ENCODE measurements at regions not wholly inside any gene's neighbourhood (a gene's known extent, or its start where the extent isn't known, plus 50 kb on each side); places are given as distances from the start of the nearest gene placed in this dataset.
"Not testable (repeated sequence)": the region's sequence is repeated elsewhere in the genome, so short reads cannot be mapped to it uniquely, and the experiment has no call there.

DNA sequence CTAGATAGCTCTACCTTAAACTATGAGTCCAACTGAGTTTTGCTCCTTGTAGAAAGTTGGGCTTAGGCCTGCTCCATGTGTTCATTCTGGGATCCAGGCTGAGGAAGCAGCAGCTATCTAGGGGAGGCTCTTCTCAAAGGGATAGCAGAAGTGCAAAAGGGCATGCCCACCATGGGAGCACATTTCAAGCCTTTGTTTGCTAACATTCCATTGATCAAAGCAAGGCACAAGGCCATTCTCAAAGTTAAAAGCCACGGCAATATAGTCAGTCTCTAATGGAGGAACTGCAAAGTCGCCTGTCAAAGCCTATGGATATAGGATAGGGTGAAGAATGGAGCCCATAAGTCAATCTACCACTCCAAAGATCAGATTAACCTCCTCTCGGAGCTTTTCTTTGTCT is 488.1 kb upstream of the ARX start:
- Mint-ChIP-seq H3K36me3 (no peaks in the 10 kb centered on the region), H3K27ac (no peak overlapping the region), H3K9me3 (peaks cover 0 to 5% (median 2%) of the 10 kb centered on the region in 6 donors), H3K27me3 (ENCODE audit: low read depth in 3 of 3) (no peaks in the 10 kb centered on the region), H3K4me3 (no peak overlapping the region), H3K4me1 (no peaks in the 10 kb centered on the region)
- DNase-seq, result no peak

DNA sequence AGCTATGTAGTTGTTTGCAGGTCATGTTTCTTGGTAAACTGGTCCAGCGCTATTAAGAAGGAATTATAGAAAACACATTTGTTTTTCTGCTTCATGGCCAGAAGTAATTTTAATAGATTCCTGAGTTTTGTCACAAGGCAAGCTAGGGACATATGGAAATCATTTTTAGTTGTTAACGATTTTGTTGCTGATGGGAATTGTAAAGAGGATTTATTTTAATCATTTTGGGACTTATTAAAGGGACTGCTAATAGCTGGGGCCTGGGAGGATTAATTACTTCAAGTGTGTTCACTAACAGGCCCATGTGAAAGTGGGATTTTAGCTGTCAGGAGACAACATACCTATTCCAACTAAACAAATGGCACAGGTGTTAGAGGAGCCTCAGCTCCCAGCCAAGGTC is 492.0 kb upstream of the ARX start:
- no peaks in the 10 kb centered on the region for H3K27me3 Mint-ChIP-seq (ENCODE audit: low read depth in 3 of 3)
- no peak overlapping the region for H3K4me3 Mint-ChIP-seq
- H3K27ac Mint-ChIP-seq, result no peak overlapping the region
- no peak for DNase-seq
- H3K9me3 Mint-ChIP-seq, result peaks cover 0 to 9% (median 2%) of the 10 kb centered on the region in 6 donors
- H3K36me3 Mint-ChIP-seq, result peaks cover 0 to 3% (median 0%) of the 10 kb centered on the region in 3 donors
- no peaks in the 10 kb centered on the region for H3K4me1 Mint-ChIP-seq

DNA sequence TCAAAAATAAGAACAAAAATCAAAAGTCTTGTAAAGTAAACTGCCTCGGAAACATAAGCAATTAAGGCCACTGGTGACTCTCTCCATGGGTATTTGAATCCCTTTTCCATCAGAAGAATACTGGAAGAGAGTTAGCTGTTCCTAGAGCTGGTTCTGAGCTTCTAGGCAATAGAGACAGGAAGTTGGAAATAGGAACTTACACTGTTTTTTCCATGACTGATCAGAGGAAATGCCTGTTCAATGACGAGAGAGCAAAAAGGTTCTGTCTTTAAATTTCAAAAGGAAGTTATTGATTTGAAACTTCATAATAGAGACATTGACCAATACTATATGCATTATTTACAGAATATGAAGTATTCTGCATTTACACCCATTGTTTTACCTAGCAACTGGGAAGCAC is 503.5 kb upstream of the ARX start:
- H3K9me3 Mint-ChIP-seq, result peaks cover 0 to 3% (median 0%) of the 10 kb centered on the region in 6 donors
- H3K27me3 Mint-ChIP-seq (ENCODE audit: low read depth in 3 of 3), result peaks cover 0 to 3% (median 2%) of the 10 kb centered on the region in 3 donors
- no peak overlapping the region for H3K27ac Mint-ChIP-seq
- no peaks in the 10 kb centered on the region for H3K36me3 Mint-ChIP-seq
- H3K4me1 Mint-ChIP-seq, result no peaks in the 10 kb centered on the region
- H3K4me3 Mint-ChIP-seq, result no peak overlapping the region
- DNase-seq, result no peak

DNA sequence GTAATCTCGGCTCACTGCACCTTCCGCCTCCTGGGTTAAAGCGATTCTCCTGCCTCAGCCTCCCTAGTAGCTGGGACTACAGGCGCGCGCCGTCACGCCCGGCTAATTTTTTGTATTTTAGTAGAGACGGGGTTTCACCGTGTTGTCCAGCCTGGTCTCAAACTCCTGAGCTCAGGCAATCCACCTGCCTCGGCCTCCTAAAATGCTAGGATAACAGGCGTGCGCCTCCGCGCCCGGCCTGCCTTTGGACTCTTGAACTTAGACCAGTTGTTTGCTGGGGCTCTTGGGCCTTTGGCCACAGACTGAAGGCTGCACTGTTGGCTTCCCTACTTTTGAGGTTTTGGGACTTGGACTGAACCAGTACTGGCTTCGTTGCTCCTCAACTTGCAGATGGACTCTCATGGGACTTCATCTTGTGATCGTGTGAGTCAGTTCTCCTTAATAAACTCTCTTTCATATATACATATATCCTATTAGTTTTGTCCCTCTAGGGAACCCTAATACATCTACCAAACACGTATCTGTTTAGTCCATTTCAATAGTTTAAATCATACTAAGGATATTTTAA is 506.8 kb upstream of the ARX start:
- not testable (repeated sequence) for H3K4me3 Mint-ChIP-seq; H3K4me1 Mint-ChIP-seq; H3K9me3 Mint-ChIP-seq; H3K27me3 Mint-ChIP-seq (ENCODE audit: low read depth in 3 of 3); H3K27ac Mint-ChIP-seq; H3K36me3 Mint-ChIP-seq; DNase-seq

DNA sequence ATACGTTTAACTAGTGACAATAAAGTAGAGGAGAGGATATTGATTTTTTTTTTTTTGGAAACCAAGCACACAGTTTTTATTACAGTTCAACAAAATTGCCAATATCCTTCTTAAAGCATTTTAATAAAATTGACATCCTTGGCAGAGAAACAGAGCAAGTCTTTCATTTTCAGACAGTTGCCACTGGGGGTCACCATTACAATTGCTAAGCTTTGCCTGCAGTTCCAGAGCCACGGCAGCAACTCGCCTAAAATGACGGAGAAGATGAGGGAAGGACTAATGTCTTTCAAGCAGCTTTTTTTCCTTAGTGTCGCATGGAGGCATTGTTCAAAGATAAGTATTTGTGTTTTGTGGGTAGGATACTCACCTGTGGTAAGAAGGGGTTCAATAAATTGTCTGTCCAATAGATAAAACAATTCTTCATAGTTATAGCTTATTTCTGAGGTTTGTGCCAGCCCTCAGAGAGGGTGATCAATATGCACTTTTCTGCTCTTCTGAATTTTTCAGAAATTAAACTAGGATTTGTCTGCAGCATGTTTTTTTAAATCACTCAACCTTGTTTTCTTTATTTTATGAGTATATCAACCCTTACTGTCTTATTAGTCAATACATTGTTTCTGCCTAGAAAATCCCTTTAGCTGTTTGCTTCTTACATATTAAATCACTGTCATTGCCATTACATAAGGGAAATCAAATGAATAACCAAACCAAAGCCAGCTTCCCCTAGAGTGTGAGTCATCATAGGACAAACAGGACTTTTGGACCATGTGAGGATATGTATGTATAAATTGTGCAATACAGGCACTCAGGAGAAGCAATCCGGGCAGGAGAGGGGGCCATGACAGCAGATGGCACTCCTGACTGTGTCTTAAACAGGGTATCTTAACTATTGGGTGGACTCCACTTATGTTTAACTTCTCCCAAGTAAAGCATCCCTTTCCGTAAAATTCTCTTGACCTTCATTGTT is 508.1 kb upstream of the ARX start:
- no peaks in the 10 kb centered on the region for H3K36me3 Mint-ChIP-seq
- H3K4me3 Mint-ChIP-seq, result no peak overlapping the region
- H3K4me1 Mint-ChIP-seq, result no peaks in the 10 kb centered on the region
- peaks cover 0 to 3% (median 2%) of the 10 kb centered on the region in 3 donors for H3K27me3 Mint-ChIP-seq (ENCODE audit: low read depth in 3 of 3)
- H3K9me3 Mint-ChIP-seq, result peaks cover 0 to 3% (median 0%) of the 10 kb centered on the region in 6 donors
- DNase-seq, result no peak
- H3K27ac Mint-ChIP-seq, result no peak overlapping the region

DNA sequence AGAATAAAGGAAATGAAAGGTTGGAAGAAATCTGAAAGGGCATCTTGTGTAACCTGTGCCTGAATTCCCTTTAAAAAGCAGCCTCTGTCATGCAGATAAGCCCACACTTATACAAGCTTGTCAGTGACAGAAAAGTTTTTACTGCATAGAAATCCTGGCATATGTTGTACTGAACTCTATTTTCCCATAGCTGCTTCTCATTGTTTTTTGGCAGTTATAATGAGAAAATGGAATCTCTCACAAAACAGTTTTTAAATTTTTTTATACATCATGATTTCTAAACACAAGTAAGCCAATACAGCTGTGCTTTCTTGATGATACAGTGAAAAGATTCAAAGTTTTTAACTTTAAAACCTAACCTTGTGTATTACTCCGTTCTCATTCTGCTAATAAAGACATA is 511.4 kb upstream of the ARX start:
- H3K4me3 Mint-ChIP-seq, result no peak overlapping the region
- no peaks in the 10 kb centered on the region for H3K4me1 Mint-ChIP-seq
- no peak for DNase-seq
- peaks cover 0 to 3% (median 2%) of the 10 kb centered on the region in 3 donors for H3K27me3 Mint-ChIP-seq (ENCODE audit: low read depth in 3 of 3)
- H3K36me3 Mint-ChIP-seq, result no peaks in the 10 kb centered on the region
- peaks cover 0 to 3% (median 0%) of the 10 kb centered on the region in 6 donors for H3K9me3 Mint-ChIP-seq
- H3K27ac Mint-ChIP-seq, result no peak overlapping the region

DNA sequence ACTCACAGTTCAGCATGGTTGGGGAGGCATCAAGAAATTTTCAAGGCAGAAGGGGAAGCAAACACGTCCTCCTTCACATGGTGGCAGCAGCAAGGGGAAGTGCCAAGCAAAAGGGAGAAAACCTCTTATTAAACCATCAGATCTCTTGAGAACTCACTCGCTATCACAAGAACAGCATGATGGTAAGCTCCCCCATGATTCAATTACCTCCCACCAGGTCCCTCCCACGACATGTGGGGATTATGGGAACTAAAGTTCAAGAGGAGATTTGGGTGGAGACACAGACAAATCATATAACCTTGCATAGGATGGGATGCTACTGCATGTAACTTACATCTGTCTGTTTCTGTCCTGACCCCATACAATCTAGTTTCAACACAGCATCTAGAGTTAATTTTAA is 511.8 kb upstream of the ARX start:
- no peaks in the 10 kb centered on the region for H3K36me3 Mint-ChIP-seq
- DNase-seq, result no peak
- H3K9me3 Mint-ChIP-seq, result peaks cover 0 to 3% (median 0%) of the 10 kb centered on the region in 6 donors
- H3K4me1 Mint-ChIP-seq, result no peaks in the 10 kb centered on the region
- H3K27me3 Mint-ChIP-seq (ENCODE audit: low read depth in 3 of 3), result peaks cover 0 to 3% (median 2%) of the 10 kb centered on the region in 3 donors
- no peak overlapping the region for H3K4me3 Mint-ChIP-seq
- H3K27ac Mint-ChIP-seq, result no peak overlapping the region

DNA sequence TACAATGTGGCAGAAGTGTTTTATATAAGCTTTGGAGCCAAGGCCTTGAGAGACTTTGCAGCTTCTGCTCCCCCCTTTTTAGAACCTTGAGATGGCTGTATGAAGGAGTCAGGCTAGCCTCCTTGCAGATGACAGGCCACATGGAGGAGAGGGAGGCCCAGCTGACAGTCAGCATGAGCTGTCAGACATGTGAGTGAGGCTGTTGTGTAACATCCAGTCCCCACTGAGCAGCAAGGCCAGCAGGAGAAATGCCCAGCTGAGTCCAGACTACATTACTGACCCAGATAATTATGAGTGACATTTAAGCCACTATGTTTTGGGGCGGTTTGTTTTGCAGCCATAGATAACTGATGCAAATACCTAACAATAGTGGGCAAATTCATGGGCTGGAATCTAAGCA is 515.3 kb upstream of the ARX start:
- no peaks in the 10 kb centered on the region for H3K36me3 Mint-ChIP-seq
- DNase-seq, result no peak
- no peak overlapping the region for H3K27ac Mint-ChIP-seq
- peaks cover 0 to 3% (median 0%) of the 10 kb centered on the region in 3 donors for H3K27me3 Mint-ChIP-seq (ENCODE audit: low read depth in 3 of 3)
- peaks cover 0 to 3% (median 0%) of the 10 kb centered on the region in 6 donors for H3K9me3 Mint-ChIP-seq
- no peaks in the 10 kb centered on the region for H3K4me1 Mint-ChIP-seq
- no peak overlapping the region for H3K4me3 Mint-ChIP-seq

DNA sequence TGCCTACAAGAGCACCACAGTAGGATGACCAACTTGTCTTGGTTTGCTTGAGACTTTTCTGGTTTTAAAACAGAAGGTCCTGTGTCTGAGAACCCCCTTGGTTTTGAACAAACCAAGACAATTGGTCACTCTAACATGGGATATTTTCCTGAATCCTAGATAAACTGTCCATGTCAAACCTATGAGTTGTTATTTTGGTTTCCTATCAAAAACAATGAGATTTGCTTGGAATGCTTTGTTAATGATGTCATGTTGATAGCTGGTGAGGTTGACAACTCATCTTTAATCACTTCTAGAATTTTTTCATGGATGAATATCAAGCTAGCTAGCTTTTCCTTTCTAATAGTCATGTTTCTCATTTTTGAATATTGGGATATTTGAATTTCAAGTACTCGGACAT is 518.3 kb upstream of the ARX start:
- H3K4me3 Mint-ChIP-seq, result no peak overlapping the region
- DNase-seq, result no peak
- H3K27me3 Mint-ChIP-seq (ENCODE audit: low read depth in 3 of 3), result peaks cover 0 to 3% (median 0%) of the 10 kb centered on the region in 3 donors
- H3K36me3 Mint-ChIP-seq, result no peaks in the 10 kb centered on the region
- H3K27ac Mint-ChIP-seq, result no peak overlapping the region
- H3K9me3 Mint-ChIP-seq, result peaks cover 0 to 2% (median 0%) of the 10 kb centered on the region in 6 donors
- H3K4me1 Mint-ChIP-seq, result no peaks in the 10 kb centered on the region

DNA sequence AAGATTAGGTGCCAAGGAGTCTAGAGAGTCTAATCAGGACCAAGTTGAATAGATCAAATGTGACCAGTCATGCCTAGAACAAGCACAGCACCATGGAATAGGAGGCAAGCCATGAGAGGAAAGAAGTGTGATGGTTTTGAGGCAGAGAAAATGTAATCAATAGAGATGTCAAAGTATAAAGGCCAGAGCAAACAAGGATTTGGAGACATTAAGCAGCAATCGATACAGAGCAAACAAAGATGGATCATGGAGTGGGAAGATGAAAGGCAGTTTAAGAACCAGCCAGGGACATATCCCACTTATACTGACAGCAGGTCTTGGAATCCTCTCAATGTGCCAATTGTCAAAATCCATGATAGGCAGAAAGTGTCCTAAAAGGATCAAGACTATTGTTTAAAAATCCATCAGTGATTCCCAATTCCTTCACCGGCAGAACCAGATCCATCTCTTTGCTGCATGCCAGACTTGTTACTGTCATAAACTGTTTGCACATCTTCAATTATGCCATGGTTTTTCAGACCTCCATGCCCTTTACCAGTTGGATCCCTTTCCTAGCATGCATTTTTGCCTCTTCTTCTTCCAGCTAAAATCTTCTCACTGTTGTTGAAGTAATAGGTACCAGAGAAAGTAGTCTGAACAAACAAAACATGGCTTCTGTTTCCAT is 520.7 kb upstream of the ARX start:
- H3K9me3 Mint-ChIP-seq, result peaks cover 0 to 4% (median 2%) of the 10 kb centered on the region in 6 donors
- H3K36me3 Mint-ChIP-seq, result no peaks in the 10 kb centered on the region
- no peak overlapping the region for H3K4me3 Mint-ChIP-seq
- no peak for DNase-seq
- H3K27ac Mint-ChIP-seq, result no peak overlapping the region
- H3K27me3 Mint-ChIP-seq (ENCODE audit: low read depth in 3 of 3), result peaks cover 0 to 3% (median 0%) of the 10 kb centered on the region in 3 donors
- H3K4me1 Mint-ChIP-seq, result no peaks in the 10 kb centered on the region

DNA sequence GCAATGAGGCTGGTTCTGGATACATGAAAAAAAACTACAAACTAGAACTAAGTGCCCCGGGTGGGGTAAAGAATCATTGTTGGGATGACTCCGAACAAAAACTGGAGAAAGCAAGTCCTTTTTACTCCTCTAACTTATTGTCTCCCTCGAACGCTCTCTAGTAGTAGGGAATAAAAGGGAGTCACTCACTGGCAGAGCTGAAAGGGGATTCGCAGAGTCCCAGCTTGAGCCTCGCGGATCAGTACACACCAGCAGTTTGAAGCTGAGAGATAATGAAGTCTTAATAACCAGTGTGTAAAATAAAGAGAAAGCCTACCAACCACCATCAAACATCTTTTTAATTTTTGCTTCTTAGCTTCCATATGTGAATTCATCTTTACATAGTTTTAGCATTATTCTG is 521.9 kb upstream of the ARX start:
- no peaks in the 10 kb centered on the region for H3K36me3 Mint-ChIP-seq
- no peak overlapping the region for H3K27ac Mint-ChIP-seq
- DNase-seq, result no peak
- peaks cover 0 to 5% (median 3%) of the 10 kb centered on the region in 6 donors for H3K9me3 Mint-ChIP-seq
- no peak overlapping the region for H3K4me3 Mint-ChIP-seq
- no peaks in the 10 kb centered on the region for H3K4me1 Mint-ChIP-seq
- H3K27me3 Mint-ChIP-seq (ENCODE audit: low read depth in 3 of 3), result no peaks in the 10 kb centered on the region

DNA sequence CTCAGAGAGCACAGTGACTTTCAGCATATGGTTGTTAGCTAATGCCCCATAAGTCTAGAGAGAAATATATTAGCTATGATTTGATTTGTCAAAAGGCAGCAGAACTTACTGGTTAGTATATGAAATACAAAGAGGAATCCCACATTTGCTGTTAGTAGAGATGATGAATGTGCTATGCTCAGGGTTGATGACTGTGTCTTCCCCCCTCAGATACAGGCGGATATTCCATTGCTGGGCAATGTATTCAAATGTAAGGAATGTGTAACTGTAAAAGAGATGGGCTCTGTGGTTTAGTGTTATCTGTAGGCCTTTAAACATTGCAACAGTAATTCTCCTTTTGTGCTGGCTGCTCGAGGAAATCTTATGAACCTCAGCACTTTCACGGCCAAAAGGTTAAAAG is 528.9 kb upstream of the ARX start:
- Mint-ChIP-seq H3K4me3 (no peak overlapping the region), H3K36me3 (no peaks in the 10 kb centered on the region), H3K4me1 (no peaks in the 10 kb centered on the region), H3K27ac (no peak overlapping the region), H3K27me3 (ENCODE audit: low read depth in 3 of 3) (peaks cover 0 to 2% (median 0%) of the 10 kb centered on the region in 3 donors), H3K9me3 (peaks cover 0 to 8% (median 6%) of the 10 kb centered on the region in 6 donors)
- no peak for DNase-seq

DNA sequence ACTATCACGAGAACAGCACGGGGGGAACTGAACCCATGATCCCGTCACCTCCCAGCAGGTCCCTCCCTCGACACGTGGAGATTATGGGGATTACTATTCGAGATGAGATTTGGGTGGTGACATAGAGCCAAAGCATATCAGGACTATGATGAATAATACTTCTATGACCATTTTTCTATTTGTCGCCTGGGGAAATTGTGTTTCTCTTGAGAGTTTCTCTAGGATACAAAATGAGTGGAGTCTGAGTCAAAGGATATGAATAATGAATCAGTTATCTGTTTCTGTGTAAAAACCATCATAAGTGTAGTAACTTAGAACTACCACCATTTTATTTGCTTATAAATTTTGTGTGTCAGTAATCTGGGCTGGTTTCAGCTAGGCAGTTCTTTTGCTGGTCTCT is 533.0 kb upstream of the ARX start:
- no peaks in the 10 kb centered on the region for H3K4me1 Mint-ChIP-seq
- no peak for DNase-seq
- H3K4me3 Mint-ChIP-seq, result no peak overlapping the region
- H3K36me3 Mint-ChIP-seq, result no peaks in the 10 kb centered on the region
- H3K9me3 Mint-ChIP-seq, result peaks cover 0 to 5% (median 1%) of the 10 kb centered on the region in 6 donors
- peaks cover 0 to 6% (median 2%) of the 10 kb centered on the region in 3 donors for H3K27me3 Mint-ChIP-seq (ENCODE audit: low read depth in 3 of 3)
- H3K27ac Mint-ChIP-seq, result peak overlapping the region in 1 of 6 donors; percentile 17

DNA sequence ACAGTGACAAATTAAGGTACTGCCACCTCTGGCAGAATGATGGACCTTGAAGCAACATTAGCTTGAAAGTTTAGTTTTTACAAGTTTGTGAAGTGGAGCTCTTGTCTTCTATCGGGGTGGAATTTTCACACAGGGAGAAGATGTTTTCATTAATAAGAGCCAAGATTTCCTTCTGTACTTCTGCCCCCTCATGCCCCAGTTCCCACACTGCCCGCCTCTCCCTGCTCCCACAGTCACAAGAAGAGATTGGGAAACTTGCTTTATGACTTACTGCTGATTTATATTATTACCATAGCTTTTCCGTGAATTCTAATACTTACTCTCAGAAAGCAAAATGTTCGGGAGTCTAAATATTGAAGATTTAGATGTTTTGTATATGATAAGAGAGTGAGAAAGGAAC is 539.8 kb upstream of the ARX start:
- no peak overlapping the region for H3K27ac Mint-ChIP-seq
- H3K27me3 Mint-ChIP-seq (ENCODE audit: low read depth in 3 of 3), result peaks cover 0 to 5% (median 0%) of the 10 kb centered on the region in 3 donors
- no peaks in the 10 kb centered on the region for H3K36me3 Mint-ChIP-seq
- DNase-seq, result no peak
- H3K4me3 Mint-ChIP-seq, result no peak overlapping the region
- H3K4me1 Mint-ChIP-seq, result no peaks in the 10 kb centered on the region
- peaks cover 0 to 2% (median 0%) of the 10 kb centered on the region in 6 donors for H3K9me3 Mint-ChIP-seq
